Activated CD4-positive, alpha-beta T cell treated with anti-CD3 and anti-CD28 coated beads, Interleukin-2, amount 50 U/mL, for 16 hours (primary cell): ENCODE measurements at regions not wholly inside any gene's neighbourhood (a gene's known extent, or its start where the extent isn't known, plus 50 kb on each side); places are given as distances from the start of the nearest gene placed in this dataset.

ENCODE experiments used
- DNase-seq: peaks from one replicate; pipeline ENCODE4 v3.0.0-alpha.2; 2020

- DNase-seq: no peak
These were observed 858.3 kb upstream of the TMPRSS15 start for GRCh38 chr21:19261731-19262376.

GRCh38 chr21:19266636-19267035, 863.1 kb upstream of the TMPRSS15 start:
- DNase-seq: no peak

GRCh38 chr21:19268686-19269085, 865.1 kb upstream of the TMPRSS15 start:
- no peak for DNase-seq

GRCh38 chr21:19275065-19275464, 871.5 kb upstream of the TMPRSS15 start:
- no peak for DNase-seq

GRCh38 chr21:19276665-19277064, 873.1 kb upstream of the TMPRSS15 start:
- no peak for DNase-seq

- DNase-seq: no peak
These were observed 883.3 kb upstream of the TMPRSS15 start for GRCh38 chr21:19286876-19287275.

GRCh38 chr21:19290328-19290727, 886.7 kb upstream of the TMPRSS15 start:
- no peak for DNase-seq

- DNase-seq: no peak
These were observed 916.7 kb upstream of the TMPRSS15 start for GRCh38 chr21:19320291-19320690.

GRCh38 chr21:19321688-19322087, 918.1 kb upstream of the TMPRSS15 start:
- no peak for DNase-seq

- DNase-seq: no peak
These were observed 918.8 kb upstream of the TMPRSS15 start for GRCh38 chr21:19322360-19322759.

GRCh38 chr21:19326531-19327319, 923.1 kb upstream of the TMPRSS15 start:
- no peak for DNase-seq

- no peak for DNase-seq
These were observed 925.4 kb upstream of the TMPRSS15 start for GRCh38 chr21:19328954-19329353.

GRCh38 chr21:19340303-19340702, 936.7 kb upstream of the TMPRSS15 start:
- no peak for DNase-seq

GRCh38 chr21:19340954-19341353, 937.4 kb upstream of the TMPRSS15 start:
- no peak for DNase-seq

GRCh38 chr21:19343711-19344110, 940.1 kb upstream of the TMPRSS15 start:
- peak; percentile 19 for DNase-seq

- no peak for DNase-seq
These were observed 946.7 kb upstream of the TMPRSS15 start for GRCh38 chr21:19350286-19350685.

- DNase-seq: no peak
These were observed 949.7 kb upstream of the TMPRSS15 start for GRCh38 chr21:19353256-19353655.

- DNase-seq: no peak
These were observed 965.4 kb upstream of the TMPRSS15 start for GRCh38 chr21:19368944-19369343.

- no peak for DNase-seq
These were observed 988.8 kb upstream of the TMPRSS15 start for GRCh38 chr21:19392390-19392789.

GRCh38 chr21:19400223-19400770, 996.7 kb upstream of the TMPRSS15 start:
- DNase-seq: no peak

- DNase-seq: no peak
These were observed 999.3 kb upstream of the TMPRSS15 start for GRCh38 chr21:19402870-19403269.

- DNase-seq: no peak
These were observed 1001.7 kb upstream of the TMPRSS15 start for GRCh38 chr21:19405326-19405725.

GRCh38 chr21:19420565-19420964, 1017.0 kb upstream of the TMPRSS15 start:
- no peak for DNase-seq

GRCh38 chr21:19433623-19434022, 1030.0 kb upstream of the TMPRSS15 start:
- DNase-seq: no peak
